Fibroblast of the aortic adventitia (primary cell): ENCODE measurements at regions not wholly inside any gene's neighbourhood (a gene's known extent, or its start where the extent isn't known, plus 50 kb on each side); places are given as distances from the start of the nearest gene placed in this dataset.

Source experiments
- DNase-seq: peaks from one replicate; pipeline ENCODE4 v3.0.0-alpha.2; 2010; ENCODE audit warnings: low read depth
- H3K4me3 ChIP-seq: 2 replicates; pipeline ENCODE4 v1.5.1; 2011; ENCODE audit warnings: low read depth, mild to moderate bottlenecking, control low read depth, low read length, moderate library complexity
- CTCF ChIP-seq: IDR thresholded peaks from 2 replicates; pipeline ENCODE4 v1.5.1; 2011; ENCODE audit warnings: mild to moderate bottlenecking, low read length, control low read depth, inconsistent platforms; ENCODE audit not compliant: insufficient read depth

- H3K4me3 ChIP-seq = no peak overlapping the region
- DNase-seq = peak; percentile 23
Measured at GRCh38 chr5:32504329-32504988, 59.9 kb upstream of the ZFR start.

GRCh38 chr5:32503261-32503660 is 58.7 kb upstream of the ZFR start:
- no peak for DNase-seq
- H3K4me3 ChIP-seq = no peak overlapping the region
- TF ChIP-seq CTCF = no peak

More at GRCh38 chr5:32504329-32504988, 59.9 kb upstream of the ZFR start:
- no peak for TF ChIP-seq CTCF

- DNase-seq = no peak
- H3K4me3 ChIP-seq = no peak overlapping the region
- TF ChIP-seq CTCF = no peak
Measured at GRCh38 chr5:32501071-32502002, 56.8 kb upstream of the ZFR start.

- no peak for TF ChIP-seq CTCF
- no peak overlapping the region for H3K4me3 ChIP-seq
- no peak for DNase-seq
Measured at GRCh38 chr5:32500181-32500580, 55.6 kb upstream of the ZFR start.

- DNase-seq = no peak
Measured at GRCh38 chr5:32499261-32499660, 54.7 kb upstream of the ZFR start.

GRCh38 chr5:32498484-32498883 is 53.9 kb upstream of the ZFR start:
- TF ChIP-seq CTCF = no peak
- DNase-seq = no peak
- H3K4me3 ChIP-seq = no peak overlapping the region

More at GRCh38 chr5:32499261-32499660, 54.7 kb upstream of the ZFR start:
- no peak for TF ChIP-seq CTCF
- H3K4me3 ChIP-seq = no peak overlapping the region
